HEK293T (cell line): ENCODE measurements at regions not wholly inside any gene's neighbourhood (a gene's known extent, or its start where the extent isn't known, plus 50 kb on each side); places are given as distances from the start of the nearest gene placed in this dataset.

Source experiments
- ARNT ChIP-seq: fragments of 450-650 bp; IDR thresholded peaks from 2 replicates; pipeline ENCODE4 v1.6.1; 2017; ENCODE audit warnings: mild to moderate bottlenecking
- BHLHE40 ChIP-seq: fragments of 450-650 bp; IDR thresholded peaks from 2 replicates; pipeline ENCODE4 v1.6.1; 2016; ENCODE audit warnings: mild to moderate bottlenecking, moderate library complexity, borderline replicate concordance
- CTBP1 ChIP-seq: fragments of 450-650 bp; IDR thresholded peaks from 2 replicates; pipeline ENCODE4 v1.6.1; 2016; ENCODE audit warnings: borderline replicate concordance
- ELF4 ChIP-seq: fragments of 450-650 bp; IDR thresholded peaks from 2 replicates; pipeline ENCODE4 v1.6.1; 2017; ENCODE audit warnings: antibody characterized with exemption
- FOXK2 ChIP-seq: fragments of 450-650 bp; IDR thresholded peaks from 2 replicates; pipeline ENCODE4 v1.6.1; 2016; ENCODE audit warnings: mild to moderate bottlenecking
- FOXM1 ChIP-seq: fragments of 450-650 bp; IDR thresholded peaks from 2 replicates; pipeline ENCODE4 v1.6.1; 2017; ENCODE audit warnings: mild to moderate bottlenecking, borderline replicate concordance
- L3MBTL2 ChIP-seq: fragments of 450-650 bp; conservative IDR thresholded peaks from 2 replicates; pipeline ENCODE4 v1.6.1; 2016; ENCODE audit warnings: mild to moderate bottlenecking
- LEF1 ChIP-seq: fragments of 450-650 bp; IDR thresholded peaks from 2 replicates; pipeline ENCODE4 v1.6.1; 2017; ENCODE audit warnings: mild to moderate bottlenecking, borderline replicate concordance
- NFRKB ChIP-seq: fragments of 450-650 bp; IDR thresholded peaks from 2 replicates; pipeline ENCODE4 v1.6.1; 2016; ENCODE audit warnings: mild to moderate bottlenecking, moderate library complexity
- SP1 ChIP-seq: fragments of 450-650 bp; IDR thresholded peaks from 2 replicates; pipeline ENCODE4 v1.6.1; 2017
- SUZ12 ChIP-seq: fragments of 450-650 bp; IDR thresholded peaks from 2 replicates; pipeline ENCODE4 v1.6.1; 2016; ENCODE audit warnings: mild to moderate bottlenecking
- TARDBP ChIP-seq: fragments of 450-650 bp; IDR thresholded peaks from 2 replicates; pipeline ENCODE4 v1.6.1; 2016
- ZNF384 ChIP-seq: fragments of 450-650 bp; IDR thresholded peaks from 2 replicates; pipeline ENCODE4 v1.6.1; 2016
- TF ChIP-seq, protein P1 (sequence below): fragments of 450-650 bp; IDR thresholded peaks from 2 replicates; pipeline ENCODE4 v1.6.1; 2016

DNA sequence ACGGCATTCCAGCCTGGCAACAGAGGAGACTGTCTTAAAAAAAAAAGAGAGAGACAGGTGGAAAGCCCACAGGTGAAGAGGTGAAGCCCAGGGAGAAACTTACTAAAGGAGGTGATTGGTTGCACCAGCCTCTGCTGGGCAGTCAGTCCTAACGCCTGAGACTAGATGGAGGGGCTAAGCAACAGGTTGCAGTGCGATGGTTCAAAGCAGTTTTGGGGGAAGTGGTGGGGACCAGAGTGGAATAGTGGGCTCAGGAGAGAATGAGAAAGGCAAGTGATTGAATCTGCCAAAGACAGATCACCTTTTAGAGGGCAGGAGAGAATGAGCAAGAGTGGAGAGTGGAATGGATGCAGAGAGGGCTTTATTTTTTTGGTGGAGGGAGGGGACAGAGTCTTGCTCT, 100.0 kb upstream of the KCTD7 start:
- TF ChIP-seq BHLHE40, result no peak
- no peak for TF ChIP-seq SP1
- TF ChIP-seq FOXM1, result no peak
- no peak for TF ChIP-seq TARDBP
- no peak for TF ChIP-seq ZNF384
- TF ChIP-seq ARNT, result no peak
- TF ChIP-seq SUZ12, result no peak
- no peak for TF ChIP-seq L3MBTL2
- TF ChIP-seq NFRKB, result no peak
- TF ChIP-seq ELF4, result no peak
- TF ChIP-seq FOXK2, result no peak
- TF ChIP-seq, protein P1, sequence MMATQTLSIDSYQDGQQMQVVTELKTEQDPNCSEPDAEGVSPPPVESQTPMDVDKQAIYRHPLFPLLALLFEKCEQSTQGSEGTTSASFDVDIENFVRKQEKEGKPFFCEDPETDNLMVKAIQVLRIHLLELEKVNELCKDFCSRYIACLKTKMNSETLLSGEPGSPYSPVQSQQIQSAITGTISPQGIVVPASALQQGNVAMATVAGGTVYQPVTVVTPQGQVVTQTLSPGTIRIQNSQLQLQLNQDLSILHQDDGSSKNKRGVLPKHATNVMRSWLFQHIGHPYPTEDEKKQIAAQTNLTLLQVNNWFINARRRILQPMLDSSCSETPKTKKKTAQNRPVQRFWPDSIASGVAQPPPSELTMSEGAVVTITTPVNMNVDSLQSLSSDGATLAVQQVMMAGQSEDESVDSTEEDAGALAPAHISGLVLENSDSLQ, result no peak
- no peak for TF ChIP-seq CTBP1
- no peak for TF ChIP-seq LEF1
